Erythroblast (primary cell): ENCODE measurements at regions not wholly inside any gene's neighbourhood (a gene's known extent, or its start where the extent isn't known, plus 50 kb on each side); places are given as distances from the start of the nearest gene placed in this dataset.
A peak's percentile ranks its signal among the peaks of the same experiment; 100 is the strongest.

Experiments used
- DNase-seq, 2 experiments: peaks; one replicate each; lab custom pipeline; 2025; lab: John Stamatoyannopoulos, UW
- GATA1 ChIP-seq: IDR thresholded peaks from 2 replicates; pipeline ENCODE4 v1.6.1; 2011; ENCODE audit warnings: low read depth, mild to moderate bottlenecking, control low read depth, low read length, moderate library complexity
- POLR2A ChIP-seq: IDR thresholded peaks from 2 replicates; pipeline ENCODE4 v1.6.1; 2011; ENCODE audit warnings: mild to moderate bottlenecking, low read length

DNA sequence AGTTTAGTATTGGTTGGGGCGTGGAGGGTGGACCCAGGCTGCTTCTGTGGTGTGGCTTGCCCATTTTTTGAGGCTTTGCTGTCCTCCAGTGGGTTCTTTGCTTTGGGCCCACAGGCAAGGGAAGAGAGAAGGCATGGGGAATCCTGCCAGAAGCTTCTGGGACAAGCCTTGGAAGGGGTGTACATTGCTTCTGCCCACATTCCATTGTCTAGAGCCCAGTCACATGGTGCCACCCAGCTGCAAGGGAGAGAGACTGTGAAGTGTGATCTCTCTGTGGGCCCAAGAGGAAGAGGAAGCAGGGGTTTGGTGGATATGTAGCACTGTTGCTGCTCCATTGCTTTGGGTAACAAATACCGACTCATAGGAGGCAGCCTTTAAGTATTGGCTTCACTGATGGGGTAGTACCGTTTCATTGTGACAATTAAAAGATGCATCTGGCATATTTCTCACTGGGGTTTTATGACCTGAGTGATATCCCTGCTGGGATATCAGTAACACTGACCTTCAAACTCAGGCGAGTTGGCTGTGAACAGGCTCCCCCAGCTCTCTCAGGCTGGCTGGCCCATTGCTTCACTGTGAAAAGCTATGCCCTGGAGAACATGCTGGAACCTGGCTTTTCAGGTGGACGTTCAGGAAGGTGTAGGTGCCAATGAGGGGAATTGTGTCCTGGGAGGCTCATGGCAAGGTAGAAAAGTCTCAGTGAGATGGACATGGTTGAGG is 85.9 kb downstream of the CLDN34 start:
- TF ChIP-seq POLR2A (no peak), GATA1 (no peak)
- no peak for DNase-seq

DNA sequence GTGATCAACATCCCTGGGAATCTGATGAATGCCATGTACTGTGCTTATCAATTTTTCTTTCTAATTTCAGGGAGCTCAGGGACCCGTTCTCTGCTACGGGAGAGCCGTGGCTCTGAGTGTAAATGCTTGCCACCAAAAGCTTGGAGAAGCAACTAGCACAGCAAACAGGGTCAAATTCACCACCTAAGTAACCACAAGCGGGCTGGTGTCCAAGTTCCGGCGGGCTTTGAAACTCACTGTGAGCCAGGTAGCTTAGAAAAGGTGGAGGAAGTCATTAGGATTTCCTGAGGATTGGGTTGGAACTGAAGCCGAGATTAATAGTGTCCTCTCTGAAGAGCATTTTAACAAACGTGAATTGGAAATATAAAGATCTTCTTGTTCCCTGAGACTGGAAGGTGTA is 87.2 kb downstream of the CLDN34 start:
- TF ChIP-seq POLR2A (no peak), GATA1 (no peak)
- no peak for DNase-seq

DNA sequence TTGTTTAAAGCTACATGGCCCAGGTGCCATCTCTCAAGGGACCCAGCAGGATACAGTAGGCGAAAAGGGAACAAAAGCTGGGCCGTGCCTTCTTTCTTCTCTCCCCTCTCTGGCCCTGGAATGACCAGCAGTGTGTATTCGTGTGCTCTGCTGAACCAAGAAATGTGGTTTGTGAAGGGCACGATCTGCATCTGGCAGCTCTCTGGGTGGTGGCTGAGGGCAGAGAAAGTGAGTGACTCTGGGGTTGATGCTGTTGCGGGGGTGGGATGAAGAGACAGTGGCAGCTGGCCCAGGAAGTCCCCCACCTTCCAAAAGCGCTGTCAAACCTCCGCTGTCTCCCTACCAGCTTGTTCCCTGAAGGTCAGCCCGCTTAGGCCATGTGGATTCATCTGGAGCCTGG is 88.3 kb downstream of the CLDN34 start:
- DNase-seq = no peak
- no peak for TF ChIP-seq GATA1
- TF ChIP-seq POLR2A = no peak

DNA sequence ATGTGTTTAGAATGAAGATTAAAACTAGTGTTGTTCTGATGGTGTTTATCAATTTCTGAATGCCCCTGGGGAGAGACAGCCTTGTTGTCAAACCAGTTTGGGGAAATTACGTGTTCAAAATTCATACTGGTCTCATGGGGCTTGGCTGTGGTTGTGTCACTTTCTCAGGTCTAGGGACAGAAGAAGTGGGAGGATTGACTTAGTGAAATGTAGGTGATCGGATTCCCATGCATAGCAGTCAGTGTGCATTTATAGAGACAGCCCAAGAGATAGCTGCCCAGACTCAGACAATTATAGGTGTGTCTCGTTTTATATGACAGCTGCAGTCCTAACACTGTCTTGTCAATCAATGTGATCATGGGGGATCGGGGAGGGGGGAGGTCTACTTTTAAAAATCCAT is 94.4 kb upstream of the CLCN4 start:
- no peak for DNase-seq
- TF ChIP-seq GATA1 (no peak), POLR2A (no peak)

DNA sequence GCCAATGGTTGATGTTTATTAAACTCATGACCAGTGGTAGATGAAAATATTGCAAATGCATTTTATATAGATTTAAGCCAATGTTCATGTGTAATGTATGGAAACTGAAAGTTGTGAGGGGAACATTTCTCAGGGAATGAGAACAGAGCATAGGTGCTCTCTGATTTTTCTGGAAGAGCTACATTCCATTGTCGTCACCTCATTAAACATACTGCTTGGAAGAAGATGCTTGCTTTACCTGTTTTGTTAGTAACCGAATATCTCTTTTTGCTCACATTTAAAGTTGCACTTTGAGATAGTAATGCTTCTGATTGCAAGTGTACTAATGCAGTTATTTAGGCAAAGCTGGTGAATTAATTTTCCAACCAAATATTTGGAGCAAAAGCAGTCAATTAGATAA is 93.8 kb upstream of the CLCN4 start:
- TF ChIP-seq GATA1 = no peak
- TF ChIP-seq POLR2A = no peak
- DNase-seq = no peak

DNA sequence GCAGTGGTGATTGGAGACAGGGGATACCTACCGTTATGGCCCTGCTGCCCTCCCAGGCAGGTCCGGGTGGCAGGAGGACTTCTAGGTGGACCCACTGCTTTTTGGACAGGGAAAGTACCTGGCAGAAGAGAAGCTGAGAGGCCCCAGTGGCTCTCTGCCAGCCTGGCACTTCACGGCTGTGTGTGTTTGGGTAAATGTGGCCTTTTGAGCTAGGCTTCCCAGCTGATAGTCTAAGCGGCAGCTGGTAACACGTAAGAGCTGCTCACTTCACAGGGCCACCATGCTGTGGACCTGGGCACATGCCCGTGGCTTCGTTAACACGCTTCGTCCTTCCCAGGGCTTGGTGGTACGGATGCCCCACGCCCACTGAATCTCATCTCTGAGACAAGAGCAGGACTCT is 92.0 kb upstream of the CLCN4 start:
- TF ChIP-seq POLR2A = no peak
- no peak for TF ChIP-seq GATA1

DNA sequence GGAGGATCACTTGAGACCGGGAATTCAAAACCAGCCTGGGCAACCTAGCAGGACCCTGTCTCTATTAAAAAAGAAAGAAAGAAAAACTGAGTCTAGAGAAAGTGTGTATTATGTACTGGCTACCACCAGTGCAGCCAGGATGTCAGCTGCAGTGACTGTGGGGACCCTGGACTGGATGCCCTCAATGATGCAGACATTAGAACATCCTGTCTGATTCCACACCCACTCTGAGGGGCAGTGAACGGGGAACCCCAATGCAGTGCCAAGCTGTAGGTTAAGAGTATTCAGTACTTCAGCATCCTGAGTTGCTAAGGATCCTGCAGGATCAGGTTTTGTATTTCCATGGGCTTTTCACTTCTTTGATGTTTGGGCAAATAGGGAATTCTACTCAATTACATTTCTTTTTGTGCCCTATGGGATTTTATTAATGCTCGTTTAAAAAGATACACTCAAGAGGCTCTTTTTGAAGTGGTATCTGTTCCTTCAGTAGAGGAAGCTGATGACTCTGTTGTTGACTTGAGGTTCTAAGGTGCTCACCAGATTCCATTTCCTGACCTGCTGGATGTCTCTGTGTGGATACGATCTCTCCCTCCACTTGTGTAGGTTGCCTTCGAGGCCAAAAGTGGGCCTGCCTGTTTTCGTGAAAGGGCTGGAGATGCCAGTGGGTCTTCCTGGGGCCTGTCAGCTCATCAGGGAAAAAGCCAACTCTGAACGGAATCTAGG is 85.9 kb upstream of the CLCN4 start:
- no peak for DNase-seq
- no peak for TF ChIP-seq GATA1

More for the DNA sequence above, 92.0 kb upstream of the CLCN4 start:
- DNase-seq = no peak

DNA sequence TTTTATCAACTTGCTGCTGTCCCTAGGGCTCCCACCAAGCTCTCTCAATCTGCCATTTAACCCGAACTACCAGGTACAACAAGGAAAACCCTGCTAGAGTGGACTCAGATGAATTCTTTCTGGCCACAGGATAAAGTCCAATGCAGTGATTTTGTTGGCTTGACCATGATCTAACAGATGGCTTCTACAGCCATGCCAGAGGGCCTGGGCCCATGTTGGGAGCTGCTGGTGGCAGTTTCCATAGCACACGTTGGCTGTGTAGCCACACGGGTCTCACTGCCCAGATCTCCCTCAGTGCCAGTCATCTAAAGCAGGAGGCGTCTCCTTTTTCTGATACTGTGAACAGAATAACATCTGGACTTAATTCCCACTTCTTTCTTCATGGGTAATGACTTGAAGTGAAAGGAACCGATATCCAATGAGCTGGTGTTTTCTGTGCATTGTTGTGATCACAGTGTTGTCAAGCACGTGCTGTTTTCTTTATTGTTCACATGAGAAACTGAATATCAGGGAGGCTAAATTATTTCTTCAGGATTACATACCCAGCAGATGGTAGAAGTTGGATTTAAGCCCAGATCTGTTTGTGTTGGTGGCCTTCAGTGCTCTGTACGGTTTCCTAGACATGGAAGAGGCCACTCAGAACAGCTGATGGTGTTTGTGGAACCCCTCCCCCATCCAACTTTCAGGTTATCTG is 85.2 kb upstream of the CLCN4 start:
- no peak for DNase-seq
- TF ChIP-seq POLR2A (no peak), GATA1 (no peak)

DNA sequence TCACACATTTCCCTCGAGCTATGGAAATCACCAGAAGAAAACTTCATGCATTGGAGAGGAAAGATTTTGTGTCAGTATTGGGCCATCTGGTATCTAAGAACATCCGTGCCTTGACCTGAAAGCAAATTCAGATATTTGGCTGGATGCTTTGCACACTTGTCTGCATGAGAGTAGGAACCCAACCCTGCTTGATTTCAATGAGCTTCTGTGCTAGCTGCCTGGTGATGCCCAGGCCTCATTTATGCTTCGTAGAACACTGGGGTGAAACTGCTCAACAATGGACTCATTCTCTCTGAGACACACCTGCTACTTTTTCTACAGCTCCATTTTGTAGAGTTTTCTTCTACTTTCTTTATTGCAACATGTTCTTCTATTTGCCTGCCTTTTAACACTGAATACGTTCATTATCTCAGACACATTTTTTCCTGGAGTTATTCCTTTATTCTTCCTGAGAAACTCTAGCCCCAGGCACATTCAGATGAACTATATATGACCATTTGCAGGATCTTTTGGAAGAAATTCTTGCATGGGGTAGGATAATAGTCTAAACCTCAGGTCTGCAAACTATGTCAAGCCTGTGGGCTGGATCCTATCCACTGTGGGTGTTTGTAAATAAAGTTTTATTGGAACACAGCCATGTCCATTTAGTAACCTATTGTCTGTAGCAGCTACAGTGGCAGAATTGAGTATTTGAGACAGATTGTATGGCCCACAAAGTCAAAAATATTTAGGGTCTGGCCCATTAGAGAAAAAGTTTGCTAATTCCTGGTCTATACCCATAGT is 83.8 kb upstream of the CLCN4 start:
- TF ChIP-seq POLR2A = no peak
- no peak for TF ChIP-seq GATA1
- DNase-seq = no peak

DNA sequence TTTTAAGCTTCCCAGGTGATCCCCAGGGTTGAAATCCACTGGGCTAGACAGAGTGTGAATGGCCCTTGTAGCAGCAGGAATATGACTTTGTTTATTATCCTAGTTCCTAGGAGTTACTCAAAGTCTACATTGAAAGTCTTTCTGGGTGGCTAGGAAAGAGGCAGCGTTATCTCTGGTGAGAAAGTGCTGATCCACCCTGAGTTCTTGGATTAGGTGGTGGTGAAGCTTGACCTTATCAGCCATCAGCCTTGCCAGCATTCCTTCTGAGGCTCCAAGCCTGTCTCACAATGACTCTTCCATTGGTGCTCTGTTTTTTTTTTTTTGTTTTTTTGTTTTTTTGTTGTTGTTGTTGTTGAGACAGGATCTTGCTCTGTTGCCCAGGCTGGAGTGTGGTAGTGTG is 83.1 kb upstream of the CLCN4 start:
- TF ChIP-seq POLR2A (no peak), GATA1 (no peak)
- peak; percentile 59 to 62 for DNase-seq

DNA sequence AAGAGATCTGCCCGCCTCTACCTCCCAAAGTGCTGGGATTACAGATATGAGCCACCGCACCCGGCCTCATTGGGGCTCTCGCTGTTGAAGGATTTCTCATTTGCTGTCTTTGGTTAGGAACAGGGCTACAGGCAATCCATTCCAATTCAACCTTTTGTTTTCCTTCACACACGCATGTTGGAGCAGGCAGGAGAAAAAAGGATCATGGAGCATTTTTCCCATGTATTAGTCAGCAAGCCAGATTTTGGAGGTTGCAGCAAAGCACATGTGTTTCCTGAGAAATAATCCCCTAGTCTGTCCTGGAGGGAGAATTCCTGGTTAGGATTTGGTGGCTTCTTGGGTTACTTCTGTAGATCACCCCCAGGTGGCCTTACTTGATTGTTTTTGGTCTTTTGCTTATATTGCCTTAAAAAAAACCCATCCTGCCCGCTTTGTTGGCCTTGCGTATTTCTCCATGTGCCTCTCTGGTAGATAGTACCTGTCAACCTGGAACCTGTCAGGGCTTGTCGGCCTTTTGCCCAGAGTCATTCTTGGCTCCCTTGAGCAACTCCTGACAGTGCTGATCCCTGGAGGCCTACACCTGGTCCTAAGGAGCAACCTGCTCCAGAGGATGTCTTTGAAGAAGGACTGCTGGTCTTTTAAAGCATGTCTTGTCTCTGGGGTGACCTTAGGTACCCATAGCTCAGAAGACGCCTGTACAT is 82.4 kb upstream of the CLCN4 start:
- TF ChIP-seq POLR2A (no peak), GATA1 (no peak)
- DNase-seq = no peak

DNA sequence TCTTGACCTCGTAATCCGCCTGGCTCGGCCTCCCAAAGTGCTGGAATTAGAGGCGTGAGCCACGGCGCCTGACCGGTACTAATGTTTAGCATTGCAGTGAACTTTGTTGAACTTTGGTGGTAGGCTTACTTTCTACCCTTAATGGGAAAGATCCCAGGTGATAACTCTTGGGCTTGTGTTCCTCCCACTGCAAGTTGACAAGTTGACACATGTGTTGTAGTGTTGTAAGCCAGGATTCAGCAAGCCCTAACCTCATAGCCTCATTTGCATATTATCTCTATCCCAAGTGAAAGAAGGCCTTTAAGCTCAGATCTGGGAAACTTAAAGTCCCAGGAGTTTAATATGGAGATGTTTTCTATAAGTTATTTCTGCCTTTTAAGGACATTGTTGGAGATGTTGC is 80.0 kb upstream of the CLCN4 start:
- DNase-seq = no peak
- TF ChIP-seq POLR2A (no peak), GATA1 (no peak)

DNA sequence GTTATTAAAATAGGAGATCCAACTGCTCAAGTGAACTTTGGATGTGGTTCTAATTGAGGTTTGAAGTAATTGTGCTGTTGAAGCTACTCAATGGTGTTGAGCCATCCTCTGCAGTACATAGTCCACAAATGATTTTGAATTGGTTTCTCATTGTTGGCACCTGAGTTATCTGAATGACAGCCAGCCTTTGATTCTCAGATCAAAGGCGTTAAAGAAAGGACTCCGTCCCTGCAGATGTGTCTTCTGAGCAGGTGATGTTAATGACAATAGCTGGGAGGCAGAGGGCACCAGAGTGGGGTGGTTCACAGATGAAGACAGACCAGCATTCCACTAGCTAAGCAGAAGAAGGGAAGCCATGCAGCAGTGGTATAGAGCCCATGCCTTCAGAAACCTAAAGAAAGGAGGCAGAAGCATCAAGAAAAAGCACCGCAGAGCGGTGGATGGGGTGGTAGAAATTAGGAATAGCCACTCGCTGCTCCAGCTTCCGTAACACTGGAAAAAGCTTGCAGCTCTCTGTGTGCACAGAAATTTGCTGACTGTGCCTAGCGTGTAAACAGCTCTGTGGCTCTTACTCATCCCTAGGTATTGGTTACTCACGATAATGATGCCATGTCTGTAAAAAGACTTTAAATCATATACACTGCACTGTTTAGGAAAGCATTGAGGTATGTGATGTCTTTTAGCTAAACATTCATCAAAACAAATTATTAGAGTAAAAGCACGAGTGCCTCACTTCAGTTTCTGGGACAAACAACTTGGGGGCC is 79.2 kb upstream of the CLCN4 start:
- peak in 1 of 2 experiments; percentile 15 for DNase-seq
- TF ChIP-seq GATA1 (no peak), POLR2A (no peak)
